ENCODE measurements at regions not wholly inside any gene's neighbourhood (a gene's known extent, or its start where the extent isn't known, plus 50 kb on each side); places are given as distances from the start of the nearest gene placed in this dataset.

- TF ChIP-seq, protein P1, sequence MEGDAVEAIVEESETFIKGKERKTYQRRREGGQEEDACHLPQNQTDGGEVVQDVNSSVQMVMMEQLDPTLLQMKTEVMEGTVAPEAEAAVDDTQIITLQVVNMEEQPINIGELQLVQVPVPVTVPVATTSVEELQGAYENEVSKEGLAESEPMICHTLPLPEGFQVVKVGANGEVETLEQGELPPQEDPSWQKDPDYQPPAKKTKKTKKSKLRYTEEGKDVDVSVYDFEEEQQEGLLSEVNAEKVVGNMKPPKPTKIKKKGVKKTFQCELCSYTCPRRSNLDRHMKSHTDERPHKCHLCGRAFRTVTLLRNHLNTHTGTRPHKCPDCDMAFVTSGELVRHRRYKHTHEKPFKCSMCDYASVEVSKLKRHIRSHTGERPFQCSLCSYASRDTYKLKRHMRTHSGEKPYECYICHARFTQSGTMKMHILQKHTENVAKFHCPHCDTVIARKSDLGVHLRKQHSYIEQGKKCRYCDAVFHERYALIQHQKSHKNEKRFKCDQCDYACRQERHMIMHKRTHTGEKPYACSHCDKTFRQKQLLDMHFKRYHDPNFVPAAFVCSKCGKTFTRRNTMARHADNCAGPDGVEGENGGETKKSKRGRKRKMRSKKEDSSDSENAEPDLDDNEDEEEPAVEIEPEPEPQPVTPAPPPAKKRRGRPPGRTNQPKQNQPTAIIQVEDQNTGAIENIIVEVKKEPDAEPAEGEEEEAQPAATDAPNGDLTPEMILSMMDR (IDR thresholded peaks at IDR 0.05; ENCODE audit: low read depth, low read length) = no peak
- TF ChIP-seq EZH2phosphoT487 (IDR thresholded peaks at IDR 0.05; ENCODE audit: low read depth) = no peak
Observed at GRCh38 chr12:59890896-59891579, 295.2 kb downstream of the SLC16A7 start.

Data from OCI-LY3 (cell line).